22Rv1 (cell line): ENCODE measurements at regions not wholly inside any gene's neighbourhood (a gene's known extent, or its start where the extent isn't known, plus 50 kb on each side); places are given as distances from the start of the nearest gene placed in this dataset.

Source experiments
- ZFX ChIP-seq: fragments of 450-650 bp; IDR thresholded peaks from 2 replicates; pipeline ENCODE4 v1.6.1; 2017; ENCODE audit warnings: antibody characterized with exemption, borderline replicate concordance
- TF ChIP-seq, protein P1 (sequence below): fragments of 450-650 bp; IDR thresholded peaks from 2 replicates; pipeline ENCODE4 v1.5.1; 2017; ENCODE audit warnings: mild to moderate bottlenecking

- TF ChIP-seq, protein P1, sequence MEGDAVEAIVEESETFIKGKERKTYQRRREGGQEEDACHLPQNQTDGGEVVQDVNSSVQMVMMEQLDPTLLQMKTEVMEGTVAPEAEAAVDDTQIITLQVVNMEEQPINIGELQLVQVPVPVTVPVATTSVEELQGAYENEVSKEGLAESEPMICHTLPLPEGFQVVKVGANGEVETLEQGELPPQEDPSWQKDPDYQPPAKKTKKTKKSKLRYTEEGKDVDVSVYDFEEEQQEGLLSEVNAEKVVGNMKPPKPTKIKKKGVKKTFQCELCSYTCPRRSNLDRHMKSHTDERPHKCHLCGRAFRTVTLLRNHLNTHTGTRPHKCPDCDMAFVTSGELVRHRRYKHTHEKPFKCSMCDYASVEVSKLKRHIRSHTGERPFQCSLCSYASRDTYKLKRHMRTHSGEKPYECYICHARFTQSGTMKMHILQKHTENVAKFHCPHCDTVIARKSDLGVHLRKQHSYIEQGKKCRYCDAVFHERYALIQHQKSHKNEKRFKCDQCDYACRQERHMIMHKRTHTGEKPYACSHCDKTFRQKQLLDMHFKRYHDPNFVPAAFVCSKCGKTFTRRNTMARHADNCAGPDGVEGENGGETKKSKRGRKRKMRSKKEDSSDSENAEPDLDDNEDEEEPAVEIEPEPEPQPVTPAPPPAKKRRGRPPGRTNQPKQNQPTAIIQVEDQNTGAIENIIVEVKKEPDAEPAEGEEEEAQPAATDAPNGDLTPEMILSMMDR, result no peak
- no peak for TF ChIP-seq ZFX
Observed at GRCh38 chr3:89565098-89565497, 457.7 kb downstream of the EPHA3 start.
